Stimulated activated CD8-positive, alpha-beta memory T cell treated with anti-CD3 and anti-CD28 coated beads, Interleukin-7, amount 100 ng/mL, for 48 hours (primary cell): ENCODE measurements at regions not wholly inside any gene's neighbourhood (a gene's known extent, or its start where the extent isn't known, plus 50 kb on each side); places are given as distances from the start of the nearest gene placed in this dataset.

Experiments used
- DNase-seq, 2 donors: peaks; one replicate each; pipeline ENCODE4 v3.0.0-alpha.2; 2020; ENCODE audit warnings: low read depth in 1 of 2; ENCODE audit errors: extremely low read depth in 1 of 2

- DNase-seq, result no peak
Observed at GRCh38 chr9:21746550-21746949, 55.9 kb upstream of the MTAP start.

- DNase-seq, result no peak
Observed at GRCh38 chr9:21747175-21747574, 55.3 kb upstream of the MTAP start.

- DNase-seq, result no peak
Observed at GRCh38 chr9:21750021-21750735, 52.3 kb upstream of the MTAP start.

- no peak for DNase-seq
Observed at GRCh38 chr9:21751998-21752397, 50.4 kb upstream of the MTAP start.
